ENCODE measurements at regions not wholly inside any gene's neighbourhood (a gene's known extent, or its start where the extent isn't known, plus 50 kb on each side); places are given as distances from the start of the nearest gene placed in this dataset.

GRCh38 chr1:37237948-37238347 lies 203.6 kb upstream of the GRIK3 start:
- TF ChIP-seq CTCF (conservative IDR thresholded peaks at IDR 0.05; ENCODE audit: low read depth in 2 of 2) (no peak), EZH2phosphoT487 (IDR thresholded peaks at IDR 0.05; ENCODE audit: unreplicated experiment) (no peak), EZH2 (IDR thresholded peaks at IDR 0.05; ENCODE audit: low read depth, unreplicated experiment) (no peak), POLR2AphosphoS5 (IDR thresholded peaks at IDR 0.05; ENCODE audit: low read depth) (no peak), STAT1 (IDR thresholded peaks at IDR 0.05; ENCODE audit: unreplicated experiment) (no peak), JUNB (IDR thresholded peaks at IDR 0.05; ENCODE audit: unreplicated experiment) (no peak)
- TF ChIP-seq, protein P1, sequence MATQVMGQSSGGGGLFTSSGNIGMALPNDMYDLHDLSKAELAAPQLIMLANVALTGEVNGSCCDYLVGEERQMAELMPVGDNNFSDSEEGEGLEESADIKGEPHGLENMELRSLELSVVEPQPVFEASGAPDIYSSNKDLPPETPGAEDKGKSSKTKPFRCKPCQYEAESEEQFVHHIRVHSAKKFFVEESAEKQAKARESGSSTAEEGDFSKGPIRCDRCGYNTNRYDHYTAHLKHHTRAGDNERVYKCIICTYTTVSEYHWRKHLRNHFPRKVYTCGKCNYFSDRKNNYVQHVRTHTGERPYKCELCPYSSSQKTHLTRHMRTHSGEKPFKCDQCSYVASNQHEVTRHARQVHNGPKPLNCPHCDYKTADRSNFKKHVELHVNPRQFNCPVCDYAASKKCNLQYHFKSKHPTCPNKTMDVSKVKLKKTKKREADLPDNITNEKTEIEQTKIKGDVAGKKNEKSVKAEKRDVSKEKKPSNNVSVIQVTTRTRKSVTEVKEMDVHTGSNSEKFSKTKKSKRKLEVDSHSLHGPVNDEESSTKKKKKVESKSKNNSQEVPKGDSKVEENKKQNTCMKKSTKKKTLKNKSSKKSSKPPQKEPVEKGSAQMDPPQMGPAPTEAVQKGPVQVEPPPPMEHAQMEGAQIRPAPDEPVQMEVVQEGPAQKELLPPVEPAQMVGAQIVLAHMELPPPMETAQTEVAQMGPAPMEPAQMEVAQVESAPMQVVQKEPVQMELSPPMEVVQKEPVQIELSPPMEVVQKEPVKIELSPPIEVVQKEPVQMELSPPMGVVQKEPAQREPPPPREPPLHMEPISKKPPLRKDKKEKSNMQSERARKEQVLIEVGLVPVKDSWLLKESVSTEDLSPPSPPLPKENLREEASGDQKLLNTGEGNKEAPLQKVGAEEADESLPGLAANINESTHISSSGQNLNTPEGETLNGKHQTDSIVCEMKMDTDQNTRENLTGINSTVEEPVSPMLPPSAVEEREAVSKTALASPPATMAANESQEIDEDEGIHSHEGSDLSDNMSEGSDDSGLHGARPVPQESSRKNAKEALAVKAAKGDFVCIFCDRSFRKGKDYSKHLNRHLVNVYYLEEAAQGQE (IDR thresholded peaks at IDR 0.05; ENCODE audit: unreplicated experiment), result no peak
